NCI-H2029 treated with DMSO at 0.1 percent for 48 hours (cell line): ENCODE measurements at regions not wholly inside any gene's neighbourhood (a gene's known extent, or its start where the extent isn't known, plus 50 kb on each side); places are given as distances from the start of the nearest gene placed in this dataset.
A peak's percentile ranks its signal among the peaks of the same experiment; 100 is the strongest.

Experiments used
- DNase-seq: peaks from one replicate; lab custom pipeline; 2025; lab: John Stamatoyannopoulos, UW

- no peak for DNase-seq
Observed at GRCh38 chr6:137758661-137759060, 108.4 kb upstream of the TNFAIP3 start.

- no peak for DNase-seq
Observed at GRCh38 chr6:137759624-137760023, 107.4 kb upstream of the TNFAIP3 start.

GRCh38 chr6:137761072-137761471 is 106.0 kb upstream of the TNFAIP3 start:
- DNase-seq: no peak

GRCh38 chr6:137761487-137761886 is 105.6 kb upstream of the TNFAIP3 start:
- DNase-seq: no peak

GRCh38 chr6:137762168-137763090 is 104.6 kb upstream of the TNFAIP3 start:
- DNase-seq: no peak

GRCh38 chr6:137763436-137763835 is 103.6 kb upstream of the TNFAIP3 start:
- no peak for DNase-seq

GRCh38 chr6:137763886-137764285 is 103.2 kb upstream of the TNFAIP3 start:
- DNase-seq: no peak

GRCh38 chr6:137764464-137764863 is 102.6 kb upstream of the TNFAIP3 start:
- no peak for DNase-seq

GRCh38 chr6:137765059-137765458 is 102.0 kb upstream of the TNFAIP3 start:
- DNase-seq: no peak

GRCh38 chr6:137766596-137767370 is 100.3 kb upstream of the TNFAIP3 start:
- DNase-seq: no peak

- no peak for DNase-seq
Observed at GRCh38 chr6:137767465-137767864, 99.6 kb upstream of the TNFAIP3 start.

- DNase-seq: no peak
Observed at GRCh38 chr6:137767911-137768690, 99.0 kb upstream of the TNFAIP3 start.

GRCh38 chr6:137768935-137769334 is 98.1 kb upstream of the TNFAIP3 start:
- no peak for DNase-seq

GRCh38 chr6:137769797-137770362 is 97.2 kb upstream of the TNFAIP3 start:
- no peak for DNase-seq

- DNase-seq: no peak
Observed at GRCh38 chr6:137772541-137773250, 94.4 kb upstream of the TNFAIP3 start.

- no peak for DNase-seq
Observed at GRCh38 chr6:137775227-137775626, 91.8 kb upstream of the TNFAIP3 start.

GRCh38 chr6:137775720-137776119 is 91.3 kb upstream of the TNFAIP3 start:
- DNase-seq: peak; percentile 4

- no peak for DNase-seq
Observed at GRCh38 chr6:137776256-137776655, 90.8 kb upstream of the TNFAIP3 start.

- no peak for DNase-seq
Observed at GRCh38 chr6:137776786-137777686, 90.0 kb upstream of the TNFAIP3 start.

- no peak for DNase-seq
Observed at GRCh38 chr6:137777687-137778075, 89.4 kb upstream of the TNFAIP3 start.
